Left kidney (tissue), 1 donor: ENCODE measurements at regions not wholly inside any gene's neighbourhood (a gene's known extent, or its start where the extent isn't known, plus 50 kb on each side); places are given as distances from the start of the nearest gene placed in this dataset.

ENCODE experiments used
- DNase-seq: peaks from one replicate; pipeline ENCODE4 v3.0.0-alpha.2; 2013

DNA sequence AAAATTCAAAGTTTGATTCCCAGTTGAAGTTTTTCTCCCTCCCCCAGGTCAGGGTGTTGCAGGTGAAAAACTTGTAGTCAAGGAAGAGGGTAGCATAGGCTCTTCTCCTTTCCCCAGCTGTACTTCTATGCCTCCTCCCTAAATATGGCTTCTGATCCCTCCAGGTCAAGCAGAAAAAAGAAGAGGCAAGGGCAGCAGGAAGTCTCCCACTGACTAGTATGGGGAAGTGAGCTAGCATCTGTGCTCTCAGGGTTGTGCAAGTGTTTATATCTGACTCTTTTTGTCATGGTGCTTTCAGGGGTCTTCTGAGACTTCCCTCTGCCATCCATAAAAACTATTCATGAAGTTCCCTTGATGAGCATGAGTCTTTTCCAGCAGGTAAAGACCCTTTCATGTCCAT lies 76.0 kb downstream of the ATPSCKMT start:
- no peak for DNase-seq

DNA sequence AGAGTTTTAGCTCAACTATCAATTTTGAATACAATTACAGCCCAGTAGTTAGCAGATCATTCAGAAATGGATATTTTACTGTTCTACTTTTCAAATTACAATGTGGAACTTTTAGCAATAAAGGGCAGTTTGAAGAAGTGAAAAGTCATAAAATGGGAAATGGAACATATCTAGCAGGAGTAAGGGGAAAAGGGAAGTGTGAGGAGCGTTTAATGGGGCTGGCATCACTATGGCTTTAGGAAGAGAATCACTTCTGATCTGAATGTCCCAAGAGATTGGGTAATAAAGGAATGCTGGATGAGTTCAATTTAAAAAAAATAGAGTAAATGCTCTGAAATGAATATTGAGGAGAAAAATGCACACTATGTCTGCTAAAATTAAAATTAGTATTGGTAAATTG lies 77.4 kb downstream of the ATPSCKMT start:
- DNase-seq = no peak

DNA sequence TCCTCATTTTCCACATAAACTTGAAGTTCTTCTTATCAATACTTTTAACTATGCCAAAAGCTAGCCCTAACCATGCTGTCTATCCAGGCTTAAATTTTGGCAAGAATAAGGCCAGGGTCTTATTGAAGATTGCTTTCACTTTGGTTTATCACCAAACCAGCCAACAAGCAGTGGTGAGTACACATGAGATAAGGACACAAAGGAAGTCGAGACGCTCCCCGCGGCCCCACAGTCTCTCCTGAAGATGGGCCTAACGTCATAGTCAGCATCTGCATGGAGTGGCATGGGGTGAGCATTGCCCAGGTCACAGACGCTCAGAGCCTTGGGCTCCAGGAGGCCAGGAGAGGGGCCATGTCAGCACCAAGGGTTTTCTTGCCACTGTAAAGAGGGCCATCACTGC lies 80.3 kb downstream of the ATPSCKMT start:
- no peak for DNase-seq

DNA sequence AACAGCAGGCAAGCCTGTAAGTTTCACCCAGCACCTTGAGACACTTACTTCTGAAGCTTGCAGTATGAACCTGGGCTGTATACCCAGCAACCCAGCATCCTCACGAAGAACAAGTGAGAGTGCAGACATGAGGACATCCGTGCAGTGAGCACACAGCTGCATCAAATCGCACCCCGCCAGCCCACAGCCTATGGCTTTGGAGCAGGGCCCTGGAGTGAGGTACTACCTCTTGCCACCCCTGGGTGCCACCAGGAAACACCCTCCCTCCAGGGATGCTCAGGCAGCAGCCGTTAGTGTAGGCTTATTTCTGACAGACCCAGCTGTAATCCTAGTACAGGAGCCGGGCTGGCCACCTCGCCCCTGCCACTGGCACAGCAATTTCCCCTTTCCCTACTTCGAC lies 81.4 kb downstream of the ATPSCKMT start:
- DNase-seq = no peak

DNA sequence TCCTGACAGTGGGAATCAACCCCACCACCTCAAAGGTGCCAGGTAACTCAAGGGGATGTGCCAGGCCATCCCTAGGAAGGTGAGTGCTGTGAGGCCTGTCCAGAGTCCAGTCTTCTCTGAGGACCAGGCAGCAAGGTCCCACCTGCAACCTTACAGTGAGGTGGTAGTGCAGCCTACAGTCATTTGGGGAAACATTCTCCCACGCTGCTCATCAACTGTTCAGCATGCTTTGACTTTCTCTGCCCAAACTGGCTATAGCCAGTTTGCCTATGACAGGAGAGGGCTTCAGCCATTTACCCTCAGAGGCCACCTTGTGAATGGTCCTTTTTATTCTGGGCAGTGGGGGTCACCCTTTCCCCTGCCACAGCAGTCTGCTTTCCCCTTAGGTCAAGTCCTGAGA lies 81.9 kb downstream of the ATPSCKMT start:
- DNase-seq = no peak

DNA sequence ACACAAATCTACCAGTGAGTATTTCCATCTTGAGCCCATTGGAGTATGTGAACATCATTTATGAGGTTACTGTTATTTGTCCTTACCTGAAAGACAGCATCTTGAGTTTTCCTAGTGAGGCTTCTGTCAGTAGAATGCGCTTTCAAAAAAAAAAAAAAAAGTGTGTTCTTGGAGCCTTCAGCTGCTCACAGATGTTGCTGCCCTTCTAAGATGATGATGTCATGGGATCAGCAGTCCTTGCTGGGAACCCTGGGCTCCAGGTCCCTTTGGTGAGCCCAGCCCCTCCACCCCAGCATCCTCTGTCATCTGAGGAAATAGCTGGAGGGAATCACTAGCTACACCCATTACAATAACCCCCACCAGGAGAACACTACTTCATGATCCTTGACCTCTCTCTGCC lies 83.3 kb downstream of the ATPSCKMT start:
- DNase-seq = no peak

DNA sequence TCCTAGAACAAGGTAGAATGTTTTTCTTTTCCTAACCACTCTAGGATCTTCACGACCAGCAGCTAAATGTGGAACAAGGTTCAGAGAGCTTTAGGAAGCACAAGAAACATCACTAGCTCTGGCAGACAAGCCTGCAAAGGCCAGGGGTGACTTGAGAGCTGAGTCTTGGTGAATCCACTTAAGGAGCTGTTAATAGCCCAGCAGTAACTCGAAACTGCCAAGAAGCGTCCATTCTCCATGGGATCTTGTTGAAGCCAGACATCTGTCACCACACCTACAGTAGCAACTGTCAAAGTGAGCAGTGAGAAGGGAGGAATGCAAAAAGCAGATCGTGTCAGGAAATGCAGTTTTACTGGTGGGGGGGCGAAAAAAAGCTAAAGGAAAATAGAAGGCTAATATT lies 87.2 kb downstream of the ATPSCKMT start:
- DNase-seq = no peak

DNA sequence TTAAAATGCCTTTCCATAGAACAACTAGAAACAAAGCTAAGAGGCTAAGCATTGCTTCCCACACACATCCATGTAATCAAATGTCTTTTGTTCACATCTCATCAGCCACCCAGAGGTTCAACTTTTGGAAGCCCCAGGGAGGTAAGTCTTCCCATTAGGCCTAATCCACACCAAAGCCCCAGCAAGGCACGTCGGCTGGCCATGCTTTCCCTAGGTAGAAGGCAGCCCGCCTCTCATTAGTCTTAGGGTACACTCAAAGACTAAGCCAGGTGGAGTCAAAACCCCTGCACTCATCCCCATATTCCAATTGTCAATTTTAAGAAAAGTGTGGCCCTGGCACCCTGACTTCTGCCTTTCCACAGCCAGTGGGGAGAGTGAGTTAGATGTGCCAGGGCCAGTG lies 87.9 kb downstream of the ATPSCKMT start:
- DNase-seq = no peak

DNA sequence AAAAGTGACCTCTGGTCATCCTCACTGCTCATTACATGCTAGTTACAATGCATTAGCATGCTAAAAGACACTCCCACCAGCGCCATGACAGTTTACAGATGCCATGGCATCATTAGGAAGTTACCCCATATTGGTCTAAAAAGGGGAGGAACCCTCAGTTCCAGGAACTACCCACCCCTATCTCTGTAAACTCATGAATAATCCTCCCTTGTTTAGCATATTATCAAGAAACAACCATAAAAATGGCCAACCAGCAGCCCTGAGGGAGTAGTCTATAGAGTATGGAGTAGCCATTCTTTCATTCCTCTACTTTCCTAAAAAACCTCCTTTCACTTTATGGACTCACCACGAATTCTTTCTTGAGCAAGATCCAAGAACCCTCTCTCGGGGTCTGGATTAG lies 89.4 kb downstream of the ATPSCKMT start:
- no peak for DNase-seq

DNA sequence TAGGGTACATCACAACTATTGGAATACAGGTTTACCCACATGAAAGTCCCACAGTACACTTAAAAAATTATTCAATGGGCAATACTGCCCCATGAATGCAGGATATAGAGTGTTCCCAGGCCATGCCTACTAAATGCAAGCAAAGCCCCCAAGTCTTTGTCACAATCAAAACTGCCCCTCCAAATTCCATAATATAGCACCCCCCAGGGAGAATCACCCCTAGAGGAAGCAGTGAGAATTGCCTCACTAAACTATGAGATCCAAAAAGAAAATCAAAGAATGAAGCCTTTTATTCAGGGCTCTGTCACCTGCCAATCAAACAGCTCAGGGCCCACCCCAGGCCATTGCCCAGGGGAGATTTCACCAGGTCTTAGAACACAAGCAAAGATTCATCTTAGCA lies 90.8 kb downstream of the ATPSCKMT start:
- no peak for DNase-seq

DNA sequence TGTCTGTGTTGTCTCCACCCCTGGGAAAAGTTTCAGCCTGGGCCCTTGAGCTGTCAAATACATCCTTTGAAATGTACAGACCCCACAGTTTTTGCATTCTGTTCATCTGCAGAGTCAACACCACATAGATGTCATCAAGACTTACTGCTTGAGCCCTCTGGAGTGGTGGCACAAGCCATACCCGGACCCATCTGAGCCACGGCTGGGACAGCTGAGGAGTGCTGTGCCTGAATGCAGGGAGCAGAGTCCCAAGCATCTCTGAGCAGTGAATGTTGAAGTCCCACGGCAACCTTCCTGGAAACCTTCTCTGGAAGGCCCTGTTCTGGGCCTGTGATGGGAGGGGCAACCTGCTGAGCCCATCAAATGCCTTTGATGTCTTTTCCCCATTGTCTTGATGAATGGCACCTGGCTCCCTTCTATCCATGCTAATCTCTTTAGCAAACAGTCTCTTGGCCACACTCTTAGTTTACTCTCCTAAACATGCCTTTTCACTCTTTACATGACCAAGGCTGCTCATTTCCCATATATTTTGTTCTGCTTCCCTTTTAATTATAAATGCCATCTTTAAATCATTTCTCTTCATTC lies 92.5 kb downstream of the ATPSCKMT start:
- DNase-seq = no peak

DNA sequence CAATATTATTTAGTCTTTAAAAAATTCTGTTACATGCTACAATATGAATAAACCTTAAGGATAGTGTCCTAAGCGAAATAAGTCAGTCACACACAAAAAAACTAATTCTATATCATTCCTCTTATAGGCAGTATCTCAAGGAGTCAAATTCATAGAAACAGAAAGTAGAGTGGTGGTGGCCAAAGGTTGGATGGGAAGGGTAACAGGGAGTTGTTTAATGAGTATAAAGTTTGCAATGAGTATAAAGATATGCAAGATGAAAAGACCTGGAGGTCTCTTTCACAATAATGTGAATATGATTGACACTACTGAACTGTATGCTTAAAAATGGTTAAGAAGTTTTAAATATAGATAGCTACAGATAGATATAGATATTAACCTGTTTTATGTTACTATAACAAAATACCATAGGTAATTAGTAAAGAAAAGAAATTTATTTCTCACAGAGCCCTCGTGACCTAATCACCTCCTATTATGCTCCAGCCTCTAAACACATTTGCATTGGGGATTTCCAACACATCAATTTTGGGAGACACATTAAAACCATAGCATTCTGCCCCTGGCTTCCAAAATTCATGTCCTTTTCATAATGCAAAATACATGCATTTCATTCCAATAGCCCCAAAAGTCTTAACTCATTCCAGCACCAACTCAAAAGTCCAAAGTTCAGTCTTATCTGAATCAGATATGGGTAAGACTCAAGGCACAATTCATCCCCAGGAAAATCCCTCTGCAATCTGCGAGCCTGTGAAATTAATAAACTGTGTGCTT lies 93.6 kb downstream of the ATPSCKMT start:
- DNase-seq = no peak

DNA sequence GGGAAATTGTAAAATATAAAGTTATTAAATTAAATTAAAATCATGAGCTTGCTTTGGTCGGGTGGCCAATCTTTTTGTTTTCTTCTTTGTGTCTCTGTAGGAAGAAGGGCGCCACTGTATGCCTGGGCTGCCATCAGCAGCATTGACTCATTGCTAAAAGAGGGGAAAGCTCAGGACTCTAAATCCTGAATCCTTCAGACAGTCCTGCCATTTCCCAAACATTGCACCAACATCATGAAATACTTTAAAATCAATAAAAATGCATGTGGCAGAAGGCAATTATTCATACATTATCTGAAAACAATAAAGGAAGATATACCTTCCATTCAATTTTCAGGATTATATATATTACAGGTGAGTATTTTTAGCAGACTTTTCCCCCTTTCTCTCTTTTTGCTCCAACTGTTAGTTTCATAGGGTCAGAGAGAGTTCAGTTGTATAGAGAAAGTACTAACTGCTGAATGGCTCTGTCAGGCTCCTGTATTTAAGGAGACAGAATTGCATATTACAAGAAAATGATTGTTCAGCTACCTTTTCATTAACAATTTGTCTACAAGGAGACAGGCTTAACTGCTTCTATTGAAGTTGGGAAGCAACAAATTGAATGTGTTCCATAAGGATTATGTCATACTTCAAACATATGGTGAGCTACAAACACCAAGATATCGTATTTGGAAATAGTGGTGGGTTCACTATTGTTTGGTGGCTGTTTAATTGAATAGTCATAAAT lies 95.7 kb downstream of the ATPSCKMT start:
- DNase-seq = no peak

DNA sequence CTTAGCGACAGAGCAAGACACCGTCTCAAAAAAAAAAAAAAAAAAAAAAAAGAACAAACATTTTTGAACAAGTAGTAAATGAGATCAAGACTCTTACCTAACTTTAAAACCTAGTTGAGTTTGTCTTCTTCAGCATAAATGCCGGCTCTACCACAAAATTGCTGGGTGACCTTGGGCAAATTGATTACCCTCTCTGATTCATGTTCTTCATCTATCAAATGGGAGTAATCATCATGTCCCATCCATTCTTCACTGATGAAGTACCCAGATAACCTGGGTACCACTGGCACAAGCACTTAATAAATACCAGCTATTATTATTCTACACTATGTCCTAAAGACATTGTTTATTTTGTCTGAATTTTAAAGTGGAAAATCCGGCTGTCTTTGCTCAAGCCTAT lies 96.3 kb downstream of the ATPSCKMT start:
- DNase-seq = no peak

DNA sequence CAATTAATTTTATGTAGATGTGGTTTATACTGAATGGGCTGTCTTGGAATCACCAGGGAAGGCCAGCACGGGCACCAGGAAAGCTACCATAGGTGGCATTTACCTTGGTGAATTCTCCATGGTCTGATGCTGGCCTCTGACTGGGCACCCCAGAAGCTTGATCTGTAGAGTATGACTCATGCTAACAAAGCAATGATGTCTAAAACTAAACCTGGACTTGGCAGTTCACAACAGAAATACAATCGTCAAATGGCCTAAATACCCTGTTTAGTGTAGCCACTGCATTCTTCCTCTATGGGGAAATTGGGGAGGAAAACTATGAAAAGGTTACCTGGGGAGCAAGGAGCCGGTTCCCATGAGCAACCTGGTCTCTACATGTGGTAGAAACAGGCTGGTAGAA lies 98.0 kb downstream of the ATPSCKMT start:
- no peak for DNase-seq

DNA sequence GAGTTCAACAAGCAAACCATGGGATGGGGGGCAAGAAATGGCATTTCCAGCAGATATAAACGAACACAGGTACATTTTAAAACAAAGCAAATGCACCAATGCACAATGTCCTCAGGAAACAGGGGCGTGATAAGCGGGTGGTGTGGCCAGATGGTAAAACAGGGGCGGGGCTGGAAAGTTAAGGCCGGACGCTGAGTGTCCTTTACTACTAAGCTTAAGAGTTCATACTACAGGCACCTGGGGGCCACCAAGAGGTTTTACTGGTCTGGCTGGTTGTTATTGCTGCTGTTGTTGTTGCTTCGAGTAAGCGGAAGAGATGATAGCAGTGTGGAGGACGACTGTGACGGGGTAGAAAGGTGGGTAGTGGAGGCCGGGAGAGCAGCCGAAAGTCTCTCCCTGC lies 99.8 kb downstream of the ATPSCKMT start:
- DNase-seq = no peak

DNA sequence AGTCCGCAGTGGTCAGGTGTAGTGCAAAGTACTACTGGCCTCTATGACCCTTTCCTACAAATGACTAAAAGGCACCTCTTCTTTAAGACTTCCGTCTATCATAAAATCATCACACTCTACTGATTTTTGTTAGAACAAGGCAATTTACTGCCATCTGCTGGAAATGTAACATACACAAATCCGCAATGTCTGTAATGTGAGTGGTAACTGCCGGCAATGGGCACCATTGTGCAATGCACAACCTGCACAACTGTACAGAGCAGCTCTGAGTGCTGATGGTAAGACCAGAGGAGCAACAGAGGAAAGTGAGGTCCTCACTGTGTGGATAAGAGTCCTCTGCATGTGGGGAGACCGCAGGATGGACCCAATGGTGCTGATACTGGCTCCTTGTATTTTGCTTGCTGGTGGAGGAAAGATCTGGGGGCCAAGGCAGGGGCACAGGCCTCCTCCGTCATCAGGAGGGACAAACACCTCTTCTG lies 103.7 kb downstream of the ATPSCKMT start:
- DNase-seq = no peak

DNA sequence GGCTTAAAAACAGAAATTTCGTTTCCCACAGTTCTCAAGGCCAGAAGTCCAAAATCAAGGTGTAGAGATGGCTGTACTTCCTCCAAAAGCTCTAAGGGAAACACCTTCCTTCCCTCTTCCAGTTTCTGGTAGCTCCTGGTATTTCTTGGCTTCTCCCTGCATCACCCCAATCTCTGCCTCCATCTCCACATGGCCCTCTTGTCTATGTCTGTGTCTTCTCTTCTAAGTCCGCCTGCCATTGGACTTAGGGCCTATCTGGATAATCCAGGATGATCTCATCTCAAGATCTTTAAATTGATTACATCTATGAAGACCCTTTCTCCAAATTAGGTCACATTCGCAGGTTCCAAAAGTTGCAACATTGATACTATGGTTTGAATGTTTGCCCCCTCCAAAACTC lies 105.6 kb downstream of the ATPSCKMT start:
- no peak for DNase-seq

DNA sequence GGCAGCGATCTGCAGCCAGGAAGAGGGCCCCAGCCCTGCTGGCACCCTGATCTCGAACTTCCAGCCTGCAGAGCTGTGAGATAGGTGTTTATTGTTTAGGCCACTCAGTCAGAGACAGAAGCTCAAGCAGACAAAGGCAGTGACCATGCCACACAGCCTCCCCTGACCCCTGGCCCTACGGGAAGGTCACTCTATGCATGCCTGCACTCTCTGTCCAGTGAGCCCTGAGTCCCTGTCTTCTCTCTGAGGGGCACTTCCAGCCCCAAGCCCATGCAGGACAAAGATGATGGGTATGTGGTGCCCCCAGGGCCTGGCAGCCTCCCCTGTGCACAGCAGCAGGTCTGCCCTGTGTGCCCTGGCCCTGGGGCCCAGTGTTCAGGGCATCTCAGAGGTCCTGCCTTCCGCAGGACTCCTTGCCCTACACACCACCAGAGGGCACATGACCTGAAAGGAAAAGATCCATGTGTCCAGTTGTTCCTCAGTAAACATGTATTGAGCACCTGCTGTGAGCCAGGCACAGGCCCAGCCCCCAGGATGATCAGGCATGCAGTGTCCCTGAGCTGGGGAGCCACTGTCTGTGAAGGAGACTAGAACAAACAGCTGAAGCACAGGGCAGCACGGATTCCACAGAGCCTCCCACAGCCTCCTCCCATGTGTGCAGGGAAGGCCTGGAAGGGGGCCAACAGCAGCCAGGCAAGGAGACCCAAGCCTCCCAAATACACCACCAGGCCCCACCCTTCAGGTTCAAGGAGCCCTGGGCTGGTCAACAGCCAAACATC lies 109.3 kb downstream of the ATPSCKMT start:
- DNase-seq = no peak

DNA sequence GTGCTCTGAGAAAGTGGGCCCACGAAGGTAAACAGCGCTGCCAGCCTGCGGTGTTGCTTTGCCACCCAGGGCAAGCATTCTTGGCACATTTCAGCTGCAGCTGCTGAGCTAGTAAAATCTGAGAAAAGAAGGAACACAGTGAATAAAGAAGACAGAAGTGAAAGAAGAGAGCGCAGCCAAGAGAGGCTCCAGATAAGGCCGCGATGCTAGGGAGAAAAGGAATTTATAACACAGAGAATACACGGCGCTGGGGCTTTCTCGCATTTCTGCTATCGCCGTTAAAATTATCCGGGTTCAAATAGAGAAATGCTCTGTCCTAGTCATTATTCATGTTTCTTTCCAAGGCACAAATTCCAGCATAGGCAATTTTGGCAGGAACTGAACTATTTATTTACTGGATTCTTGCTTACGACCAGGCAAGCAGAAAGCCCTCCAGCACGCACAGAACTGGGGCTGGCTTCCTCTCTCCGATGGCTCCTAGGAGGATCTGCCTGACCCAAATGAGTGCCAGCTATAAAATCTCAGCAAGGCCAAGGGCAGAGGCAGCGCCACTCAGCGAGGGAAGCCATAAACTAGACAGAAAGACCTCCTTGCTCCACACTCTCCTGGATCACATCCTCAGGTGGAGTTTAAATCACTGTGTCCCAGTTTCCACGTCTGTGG lies 111.2 kb downstream of the ATPSCKMT start:
- no peak for DNase-seq

DNA sequence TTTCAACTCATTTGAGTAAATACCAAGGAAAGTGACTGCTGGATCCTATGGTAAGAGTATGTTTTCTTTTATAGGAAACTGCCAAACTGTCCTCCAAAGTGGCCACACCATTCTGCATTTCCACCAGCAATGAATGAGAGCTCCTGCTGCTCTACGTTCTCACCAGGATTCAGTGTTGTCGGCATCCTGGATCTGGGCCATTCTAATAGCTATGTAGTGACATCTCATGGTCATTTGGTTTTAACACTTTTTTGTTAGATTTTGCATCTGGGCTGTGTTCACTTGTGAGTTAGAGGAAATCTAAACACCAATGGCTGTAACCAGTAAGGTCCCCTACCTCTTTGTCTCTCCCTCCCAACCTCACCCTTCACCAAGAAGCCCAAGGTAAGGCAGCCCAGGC lies 115.9 kb downstream of the ATPSCKMT start:
- no peak for DNase-seq

DNA sequence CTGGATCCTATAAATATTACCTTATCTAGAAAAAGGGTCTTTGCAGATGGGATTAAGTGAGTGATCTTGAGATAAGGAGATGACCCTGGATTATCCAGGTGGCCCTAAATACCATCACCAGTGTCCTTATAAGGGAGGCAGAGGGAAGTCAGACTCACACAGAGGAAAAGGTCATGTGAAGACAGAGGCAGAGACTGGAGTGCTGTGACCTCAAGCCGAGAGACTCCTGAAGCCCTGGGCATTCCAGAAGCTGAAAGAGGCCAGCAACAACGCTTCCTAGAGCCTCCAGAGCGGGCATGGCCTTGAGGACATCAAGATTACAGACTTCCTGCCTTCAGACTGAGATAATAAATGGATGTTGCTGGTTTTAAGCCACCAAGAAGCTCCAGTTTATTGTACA lies 118.8 kb downstream of the ATPSCKMT start:
- no peak for DNase-seq
